GM12878 (cell line): ENCODE measurements at regions not wholly inside any gene's neighbourhood (a gene's known extent, or its start where the extent isn't known, plus 50 kb on each side); places are given as distances from the start of the nearest gene placed in this dataset.

Source experiments
- ATAC-seq: fragments of 200-7000 bp; cut with Tn5 transposase; 3 replicates; pipeline ENCODE4 v1.9.1; 2020; ENCODE audit warnings: mild to moderate bottlenecking, moderate library complexity
- BruUV-seq: library from RNA; stranded (reverse); fragments of 400-500 nt; replicated peaks from 2 replicates; lab custom pipeline; 2021; lab: Mats Ljungman, UMichigan
- CTCF ChIA-PET: fragments of 300-600 bp; sonication (Branson Sonifier 250); formaldehyde crosslinking; extraction: SDS; loops from one replicate; lab custom pipeline; 2021; ENCODE audit warnings: inconsistent platforms; lab: Yijun Ruan, JAX
- POLR2A ChIA-PET: fragments of 350-600 bp; formaldehyde crosslinking; extraction: SDS; loops from one replicate; lab custom pipeline; 2021; ENCODE audit warnings: inconsistent platforms; lab: Charles Lee
- RAD21 ChIA-PET: fragments of 300-600 bp; sonication (Branson Sonifier 250); formaldehyde crosslinking; loops from one replicate; lab custom pipeline; 2023; ENCODE audit warnings: antibody characterized with exemption; ENCODE audit not compliant: unreplicated experiment; lab: Charles Lee
- SMC1A ChIA-PET: fragments of 300-600 bp; sonication (Branson Sonifier 250); formaldehyde crosslinking; loops from one replicate; lab custom pipeline; 2023; ENCODE audit not compliant: unreplicated experiment, uncharacterized antibody; lab: Charles Lee
- DNase-seq: peaks from one replicate; pipeline ENCODE4 v3.0.0-alpha.2; 2011; ENCODE audit warnings: low read depth, low spot score
- FAIRE-seq: peaks from 3 replicates; lab custom pipeline; 2011; peaks lifted over from hg19 to GRCh38; lab: Jason Lieb, UNC
- H2AFZ ChIP-seq: 2 replicates; pipeline ENCODE4 v1.6.0; 2011; ENCODE audit warnings: low read depth, low read length, control low read depth; ENCODE audit not compliant: control insufficient read depth
- H3K27ac ChIP-seq: 2 replicates; pipeline ENCODE4 v1.5.1; 2011; ENCODE audit warnings: control low read depth; ENCODE audit not compliant: control insufficient read depth, insufficient read depth
- H3K27me3 ChIP-seq, 2 experiments: replicated peaks in 1 of 2; 2 replicates each; pipeline versions ENCODE4 v1.6.0 to v1.6.1; 2011; ENCODE audit warnings: low read length in 1 of 2; ENCODE audit not compliant: control insufficient read depth in 2 of 2, insufficient read depth in 2 of 2
- H3K36me3 ChIP-seq, 2 experiments: 2 replicates each; pipeline ENCODE4 v1.5.1; 2011; ENCODE audit warnings: low read length in 1 of 2; ENCODE audit not compliant: control insufficient read depth in 2 of 2, insufficient read depth in 2 of 2
- H3K4me1 ChIP-seq: 2 replicates; pipeline ENCODE4 v1.6.1; 2011; ENCODE audit warnings: mild to moderate bottlenecking, low read length, moderate library complexity, mixed read lengths; ENCODE audit not compliant: control insufficient read depth, insufficient read depth
- H3K4me2 ChIP-seq: 2 replicates; pipeline ENCODE4 v1.6.0; 2011; ENCODE audit warnings: control low read depth; ENCODE audit not compliant: control insufficient read depth, insufficient read depth
- H3K4me3 ChIP-seq: fragments of 200-600 bp; sonication (generic); 2 replicates; pipeline ENCODE4 v1.5.1; 2016
- H3K79me2 ChIP-seq: 2 replicates; pipeline ENCODE4 v1.6.0; 2011; ENCODE audit warnings: low read length; ENCODE audit not compliant: control insufficient read depth, insufficient read depth
- H3K9ac ChIP-seq: 2 replicates; pipeline ENCODE4 v1.8.0; 2011; ENCODE audit warnings: low read length, control low read depth, mixed read lengths; ENCODE audit not compliant: control insufficient read depth, insufficient read depth
- H3K9me3 ChIP-seq: replicated peaks from 3 replicates; pipeline ENCODE4 v1.5.1; 2011; ENCODE audit warnings: mild to moderate bottlenecking, low read length; ENCODE audit not compliant: control insufficient read depth, insufficient read depth
- H4K20me1 ChIP-seq: 2 replicates; pipeline ENCODE4 v1.6.0; 2011; ENCODE audit not compliant: control insufficient read depth, insufficient read depth
- CBFB ChIP-seq: IDR thresholded peaks from 2 replicates; pipeline ENCODE4 v1.6.1; 2016; ENCODE audit warnings: antibody characterized with exemption, low read depth
- CEBPB ChIP-seq, 2 experiments: fragments of 150-350 bp in 1 of 2; IDR thresholded peaks; 2 replicates each; pipeline ENCODE4 v1.6.1; 2012 to 2014; ENCODE audit warnings: low read depth in 2 of 2, low read length in 2 of 2, borderline replicate concordance in 1 of 2, inconsistent platforms in 1 of 2
- CHD4 ChIP-seq: fragments of 200-600 bp; sonication (generic); IDR thresholded peaks from 2 replicates; pipeline ENCODE4 v1.6.1; 2016; ENCODE audit warnings: mild to moderate bottlenecking
- IKZF2 ChIP-seq, 2 experiments: fragments of 450-650 bp; IDR thresholded peaks; 2 replicates each; pipeline ENCODE4 v1.6.1; 2017; ENCODE audit warnings: mild to moderate bottlenecking in 2 of 2, moderate library complexity in 2 of 2
- JUNB ChIP-seq: IDR thresholded peaks from 2 replicates; pipeline ENCODE4 v1.6.1; 2016; ENCODE audit warnings: antibody characterized with exemption, mild to moderate bottlenecking
- JUND ChIP-seq: IDR thresholded peaks from 2 replicates; pipeline ENCODE4 v1.6.1; 2012; ENCODE audit warnings: low read depth, mild to moderate bottlenecking, low read length, improper control_type of control experiment, moderate library complexity
- NR2F1 ChIP-seq: fragments of 450-650 bp; conservative IDR thresholded peaks from 2 replicates; pipeline ENCODE4 v1.6.1; 2017; ENCODE audit warnings: mild to moderate bottlenecking
- RBBP5 ChIP-seq: fragments of 200-600 bp; sonication (generic); conservative IDR thresholded peaks from 2 replicates; pipeline ENCODE4 v1.6.1; 2016
- RUNX3 ChIP-seq: IDR thresholded peaks from 2 replicates; pipeline ENCODE4 v1.6.1; 2012; ENCODE audit warnings: low read length, inconsistent platforms
- WRNIP1 ChIP-seq: IDR thresholded peaks from 2 replicates; pipeline ENCODE4 v1.6.1; 2011; ENCODE audit warnings: low read depth, low read length, improper control_type of control experiment, borderline replicate concordance
- ZNF592 ChIP-seq: fragments of 450-650 bp; IDR thresholded peaks from 2 replicates; pipeline ENCODE4 v1.6.1; 2017; ENCODE audit warnings: mild to moderate bottlenecking, moderate library complexity
- WGBS: methylation state at CpG from one replicate; pipeline ENCODE4 v1.1.6; 2016; ENCODE audit warnings: low lambda C conversion rate; ENCODE audit not compliant: insufficient replicate concordance, insufficient coverage; ENCODE audit errors: missing lambda C conversion rate; 5-methylcytosine and 5-hydroxymethylcytosine counted together
- in situ Hi-C: fragments of 300-500 bp; cut with MboI; formaldehyde crosslinking; loops from 9 replicates; pipeline ENCODE4 v1.14.3; 2018; ENCODE audit warnings: mixed read lengths
- intact Hi-C: fragments of 100-400 bp; cut with micrococcal nuclease; formaldehyde crosslinking; loops from one replicate; pipeline ENCODE4 v1.14.2; 2022; ENCODE audit not compliant: unreplicated experiment
- TF ChIP-seq, protein P1 (sequence below): fragments of 450-650 bp; IDR thresholded peaks from 2 replicates; pipeline ENCODE4 v1.6.1; 2017; ENCODE audit warnings: mild to moderate bottlenecking, moderate library complexity
- TF ChIP-seq, protein P2 (sequence below): fragments of 450-650 bp; IDR thresholded peaks from 2 replicates; pipeline ENCODE4 v1.6.1; 2018; ENCODE audit warnings: mild to moderate bottlenecking, low read depth, moderate library complexity; ENCODE audit not compliant: partially characterized antibody
- TF ChIP-seq, protein P3 (sequence below): fragments of 150-350 bp; IDR thresholded peaks from 2 replicates; pipeline ENCODE4 v1.6.1; 2014; ENCODE audit warnings: mild to moderate bottlenecking, low read depth, low read length

DNA sequence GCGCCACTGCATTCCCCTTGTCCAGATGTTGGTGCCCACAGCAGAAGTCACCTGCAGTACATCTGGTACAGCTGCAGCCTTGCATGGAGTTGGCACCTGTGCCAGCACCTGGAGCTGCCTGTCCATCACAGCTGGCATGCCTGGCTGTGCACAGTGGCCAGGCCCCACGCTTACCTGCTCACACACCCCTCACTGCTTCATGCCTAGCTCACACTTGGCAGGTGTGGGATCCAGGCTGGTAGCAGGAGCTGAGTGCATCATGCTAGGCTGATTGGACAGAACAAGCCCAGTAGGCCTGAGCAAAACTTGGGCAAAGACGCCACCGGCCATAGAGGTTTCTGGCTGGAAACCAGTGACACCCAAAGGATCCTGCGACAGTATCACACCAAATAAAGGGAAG lies 402.8 kb downstream of the FOXG1 start:
- H3K36me3 ChIP-seq: no peaks in the 10 kb centered on the region
- no TSS peak for BruUV-seq
- DNase-seq: no peak
- no peak overlapping the region for H3K27ac ChIP-seq
- in situ Hi-C loops: no loop called here
- no peaks in the 10 kb centered on the region for H3K27me3 ChIP-seq
- intact Hi-C loops: no loop called here
- ATAC-seq: no peak
- ChIA-PET POLR2A (no interaction called here), SMC1A (no interaction called here), CTCF (interaction anchor here (0.5 kb wide), 1 partner anchor 88 kb away, joined by 3 read pairs; no protein-coding TSS in a partner anchor), RAD21 (no interaction called here)
- no peak overlapping the region for H3K4me3 ChIP-seq
- no peak overlapping the region for H3K9ac ChIP-seq
- no peaks in the 10 kb centered on the region for H3K4me1 ChIP-seq
- no peak for FAIRE-seq
- 21% methylated on average over 5 of the region's 5 CpGs for WGBS
- no peak overlapping the region for H3K4me2 ChIP-seq
- no peaks in the 10 kb centered on the region for H3K9me3 ChIP-seq
- H3K79me2 ChIP-seq: no peaks in the 10 kb centered on the region
- H2AFZ ChIP-seq: no peak overlapping the region
- no peaks in the 10 kb centered on the region for H4K20me1 ChIP-seq
- TF ChIP-seq ZNF592: no peak
- TF ChIP-seq, protein P1, sequence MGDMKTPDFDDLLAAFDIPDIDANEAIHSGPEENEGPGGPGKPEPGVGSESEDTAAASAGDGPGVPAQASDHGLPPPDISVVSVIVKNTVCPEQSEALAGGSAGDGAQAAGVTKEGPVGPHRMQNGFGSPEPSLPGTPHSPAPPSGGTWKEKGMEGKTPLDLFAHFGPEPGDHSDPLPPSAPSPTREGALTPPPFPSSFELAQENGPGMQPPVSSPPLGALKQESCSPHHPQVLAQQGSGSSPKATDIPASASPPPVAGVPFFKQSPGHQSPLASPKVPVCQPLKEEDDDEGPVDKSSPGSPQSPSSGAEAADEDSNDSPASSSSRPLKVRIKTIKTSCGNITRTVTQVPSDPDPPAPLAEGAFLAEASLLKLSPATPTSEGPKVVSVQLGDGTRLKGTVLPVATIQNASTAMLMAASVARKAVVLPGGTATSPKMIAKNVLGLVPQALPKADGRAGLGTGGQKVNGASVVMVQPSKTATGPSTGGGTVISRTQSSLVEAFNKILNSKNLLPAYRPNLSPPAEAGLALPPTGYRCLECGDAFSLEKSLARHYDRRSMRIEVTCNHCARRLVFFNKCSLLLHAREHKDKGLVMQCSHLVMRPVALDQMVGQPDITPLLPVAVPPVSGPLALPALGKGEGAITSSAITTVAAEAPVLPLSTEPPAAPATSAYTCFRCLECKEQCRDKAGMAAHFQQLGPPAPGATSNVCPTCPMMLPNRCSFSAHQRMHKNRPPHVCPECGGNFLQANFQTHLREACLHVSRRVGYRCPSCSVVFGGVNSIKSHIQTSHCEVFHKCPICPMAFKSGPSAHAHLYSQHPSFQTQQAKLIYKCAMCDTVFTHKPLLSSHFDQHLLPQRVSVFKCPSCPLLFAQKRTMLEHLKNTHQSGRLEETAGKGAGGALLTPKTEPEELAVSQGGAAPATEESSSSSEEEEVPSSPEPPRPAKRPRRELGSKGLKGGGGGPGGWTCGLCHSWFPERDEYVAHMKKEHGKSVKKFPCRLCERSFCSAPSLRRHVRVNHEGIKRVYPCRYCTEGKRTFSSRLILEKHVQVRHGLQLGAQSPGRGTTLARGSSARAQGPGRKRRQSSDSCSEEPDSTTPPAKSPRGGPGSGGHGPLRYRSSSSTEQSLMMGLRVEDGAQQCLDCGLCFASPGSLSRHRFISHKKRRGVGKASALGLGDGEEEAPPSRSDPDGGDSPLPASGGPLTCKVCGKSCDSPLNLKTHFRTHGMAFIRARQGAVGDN: no peak
- no peak for TF ChIP-seq CBFB
- TF ChIP-seq IKZF2 (IDR thresholded peaks at IDR 0.05): no peak
- TF ChIP-seq NR2F1: no peak
- TF ChIP-seq, protein P2, sequence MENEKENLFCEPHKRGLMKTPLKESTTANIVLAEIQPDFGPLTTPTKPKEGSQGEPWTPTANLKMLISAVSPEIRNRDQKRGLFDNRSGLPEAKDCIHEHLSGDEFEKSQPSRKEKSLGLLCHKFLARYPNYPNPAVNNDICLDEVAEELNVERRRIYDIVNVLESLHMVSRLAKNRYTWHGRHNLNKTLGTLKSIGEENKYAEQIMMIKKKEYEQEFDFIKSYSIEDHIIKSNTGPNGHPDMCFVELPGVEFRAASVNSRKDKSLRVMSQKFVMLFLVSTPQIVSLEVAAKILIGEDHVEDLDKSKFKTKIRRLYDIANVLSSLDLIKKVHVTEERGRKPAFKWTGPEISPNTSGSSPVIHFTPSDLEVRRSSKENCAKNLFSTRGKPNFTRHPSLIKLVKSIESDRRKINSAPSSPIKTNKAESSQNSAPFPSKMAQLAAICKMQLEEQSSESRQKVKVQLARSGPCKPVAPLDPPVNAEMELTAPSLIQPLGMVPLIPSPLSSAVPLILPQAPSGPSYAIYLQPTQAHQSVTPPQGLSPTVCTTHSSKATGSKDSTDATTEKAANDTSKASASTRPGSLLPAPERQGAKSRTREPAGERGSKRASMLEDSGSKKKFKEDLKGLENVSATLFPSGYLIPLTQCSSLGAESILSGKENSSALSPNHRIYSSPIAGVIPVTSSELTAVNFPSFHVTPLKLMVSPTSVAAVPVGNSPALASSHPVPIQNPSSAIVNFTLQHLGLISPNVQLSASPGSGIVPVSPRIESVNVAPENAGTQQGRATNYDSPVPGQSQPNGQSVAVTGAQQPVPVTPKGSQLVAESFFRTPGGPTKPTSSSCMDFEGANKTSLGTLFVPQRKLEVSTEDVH: no peak
- TF ChIP-seq, protein P3, sequence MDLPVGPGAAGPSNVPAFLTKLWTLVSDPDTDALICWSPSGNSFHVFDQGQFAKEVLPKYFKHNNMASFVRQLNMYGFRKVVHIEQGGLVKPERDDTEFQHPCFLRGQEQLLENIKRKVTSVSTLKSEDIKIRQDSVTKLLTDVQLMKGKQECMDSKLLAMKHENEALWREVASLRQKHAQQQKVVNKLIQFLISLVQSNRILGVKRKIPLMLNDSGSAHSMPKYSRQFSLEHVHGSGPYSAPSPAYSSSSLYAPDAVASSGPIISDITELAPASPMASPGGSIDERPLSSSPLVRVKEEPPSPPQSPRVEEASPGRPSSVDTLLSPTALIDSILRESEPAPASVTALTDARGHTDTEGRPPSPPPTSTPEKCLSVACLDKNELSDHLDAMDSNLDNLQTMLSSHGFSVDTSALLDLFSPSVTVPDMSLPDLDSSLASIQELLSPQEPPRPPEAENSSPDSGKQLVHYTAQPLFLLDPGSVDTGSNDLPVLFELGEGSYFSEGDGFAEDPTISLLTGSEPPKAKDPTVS: no peak
- TF ChIP-seq CHD4: no peak
- no peak for TF ChIP-seq RUNX3
- TF ChIP-seq WRNIP1: no peak
- TF ChIP-seq JUND: no peak
- TF ChIP-seq RBBP5: no peak
- no peak for TF ChIP-seq JUNB
- no peak for TF ChIP-seq CEBPB (IDR thresholded peaks at IDR 0.05; ENCODE audit: borderline replicate concordance in 1 of 2, low read depth in 2 of 2, low read length in 2 of 2)
